ENCODE measurements at regions not wholly inside any gene's neighbourhood (a gene's known extent, or its start where the extent isn't known, plus 50 kb on each side); places are given as distances from the start of the nearest gene placed in this dataset.

DNA sequence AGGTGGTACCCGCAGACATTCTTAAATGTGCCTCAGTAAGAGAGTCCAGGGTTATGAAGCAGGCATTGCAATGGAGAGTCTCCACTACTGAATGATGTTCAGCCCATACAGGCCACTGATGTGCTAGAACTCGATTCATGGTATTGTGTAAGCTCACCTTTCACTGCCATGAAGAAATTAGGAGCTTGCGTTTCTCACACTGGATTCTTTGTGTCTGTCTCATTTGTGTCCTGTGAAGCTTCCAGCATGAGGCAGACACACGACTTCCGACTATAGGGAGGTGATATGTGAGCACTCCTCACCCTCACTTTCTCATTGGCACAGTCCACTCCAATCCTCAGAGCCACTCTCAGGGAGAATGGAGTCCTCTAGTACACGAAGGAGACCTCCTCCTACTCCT is 677.4 kb upstream of the RAB6C start:
- DNase-seq (ENCODE audit: extremely low read depth, low read depth) = no peak
- TF ChIP-seq, protein P1, sequence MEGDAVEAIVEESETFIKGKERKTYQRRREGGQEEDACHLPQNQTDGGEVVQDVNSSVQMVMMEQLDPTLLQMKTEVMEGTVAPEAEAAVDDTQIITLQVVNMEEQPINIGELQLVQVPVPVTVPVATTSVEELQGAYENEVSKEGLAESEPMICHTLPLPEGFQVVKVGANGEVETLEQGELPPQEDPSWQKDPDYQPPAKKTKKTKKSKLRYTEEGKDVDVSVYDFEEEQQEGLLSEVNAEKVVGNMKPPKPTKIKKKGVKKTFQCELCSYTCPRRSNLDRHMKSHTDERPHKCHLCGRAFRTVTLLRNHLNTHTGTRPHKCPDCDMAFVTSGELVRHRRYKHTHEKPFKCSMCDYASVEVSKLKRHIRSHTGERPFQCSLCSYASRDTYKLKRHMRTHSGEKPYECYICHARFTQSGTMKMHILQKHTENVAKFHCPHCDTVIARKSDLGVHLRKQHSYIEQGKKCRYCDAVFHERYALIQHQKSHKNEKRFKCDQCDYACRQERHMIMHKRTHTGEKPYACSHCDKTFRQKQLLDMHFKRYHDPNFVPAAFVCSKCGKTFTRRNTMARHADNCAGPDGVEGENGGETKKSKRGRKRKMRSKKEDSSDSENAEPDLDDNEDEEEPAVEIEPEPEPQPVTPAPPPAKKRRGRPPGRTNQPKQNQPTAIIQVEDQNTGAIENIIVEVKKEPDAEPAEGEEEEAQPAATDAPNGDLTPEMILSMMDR (IDR thresholded peaks at IDR 0.05; ENCODE audit: low read depth, low read length, missing control alignments) = no peak
- H3K4me3 ChIP-seq (replicated peaks; ENCODE audit: low read depth, low read length) = no peak overlapping the region

DNA sequence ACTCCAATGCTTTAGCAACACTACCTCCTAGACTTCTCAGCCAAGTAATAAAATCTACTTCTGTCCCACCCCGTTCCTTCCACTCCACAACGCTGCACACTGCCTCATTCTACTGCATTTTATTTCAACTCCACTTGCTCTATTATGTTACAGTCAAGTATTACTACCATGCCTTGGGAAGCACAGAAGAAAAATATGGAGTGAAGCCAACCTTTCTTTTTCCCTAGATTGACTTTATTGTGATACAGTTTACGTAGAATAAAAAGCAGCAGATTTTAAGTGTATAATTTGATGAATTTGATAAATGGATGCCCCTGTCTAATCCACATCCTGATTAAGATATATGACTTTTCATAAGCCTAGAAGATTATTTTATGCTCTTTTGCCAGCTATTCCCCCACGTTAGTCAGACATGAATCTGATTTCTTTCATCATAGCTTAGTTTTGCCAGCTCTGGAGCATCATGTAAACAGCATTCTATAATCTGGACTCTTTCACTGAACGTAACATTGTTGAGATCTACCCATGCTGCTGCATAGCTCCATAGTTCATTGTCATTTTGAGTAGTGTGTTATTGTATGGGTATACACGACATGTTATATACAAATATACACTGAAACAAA is 676.8 kb upstream of the RAB6C start:
- no peak for DNase-seq (ENCODE audit: extremely low read depth, low read depth)
- TF ChIP-seq, protein P1 (IDR thresholded peaks at IDR 0.05; ENCODE audit: low read depth, low read length, missing control alignments) = no peak
- H3K4me3 ChIP-seq (replicated peaks; ENCODE audit: low read depth, low read length) = no peak overlapping the region

DNA sequence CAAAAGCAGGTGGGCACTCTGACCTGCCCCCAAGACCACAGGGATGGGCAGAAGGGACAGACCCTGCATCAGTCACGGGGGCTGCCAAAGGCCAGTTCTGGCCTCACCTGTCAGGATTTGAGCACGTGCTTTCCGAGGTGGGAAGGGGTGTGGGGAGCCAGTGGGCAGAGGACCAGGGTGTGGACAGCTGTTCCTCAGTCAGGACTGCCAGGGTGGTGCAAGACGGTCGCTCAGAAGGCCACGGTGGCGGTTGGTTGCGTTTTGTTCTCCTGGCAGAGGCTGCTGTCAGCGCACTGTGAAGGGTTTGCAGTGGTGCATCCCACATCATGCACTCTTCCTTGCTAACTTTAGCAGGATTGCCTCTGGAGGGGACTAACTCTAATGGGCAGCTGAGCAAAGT is 665.3 kb upstream of the RAB6C start:
- H3K4me3 ChIP-seq (replicated peaks; ENCODE audit: low read depth, low read length) = no peak overlapping the region
- TF ChIP-seq, protein P1 (IDR thresholded peaks at IDR 0.05; ENCODE audit: low read depth, low read length, missing control alignments) = no peak
- no peak for DNase-seq (ENCODE audit: extremely low read depth, low read depth)

DNA sequence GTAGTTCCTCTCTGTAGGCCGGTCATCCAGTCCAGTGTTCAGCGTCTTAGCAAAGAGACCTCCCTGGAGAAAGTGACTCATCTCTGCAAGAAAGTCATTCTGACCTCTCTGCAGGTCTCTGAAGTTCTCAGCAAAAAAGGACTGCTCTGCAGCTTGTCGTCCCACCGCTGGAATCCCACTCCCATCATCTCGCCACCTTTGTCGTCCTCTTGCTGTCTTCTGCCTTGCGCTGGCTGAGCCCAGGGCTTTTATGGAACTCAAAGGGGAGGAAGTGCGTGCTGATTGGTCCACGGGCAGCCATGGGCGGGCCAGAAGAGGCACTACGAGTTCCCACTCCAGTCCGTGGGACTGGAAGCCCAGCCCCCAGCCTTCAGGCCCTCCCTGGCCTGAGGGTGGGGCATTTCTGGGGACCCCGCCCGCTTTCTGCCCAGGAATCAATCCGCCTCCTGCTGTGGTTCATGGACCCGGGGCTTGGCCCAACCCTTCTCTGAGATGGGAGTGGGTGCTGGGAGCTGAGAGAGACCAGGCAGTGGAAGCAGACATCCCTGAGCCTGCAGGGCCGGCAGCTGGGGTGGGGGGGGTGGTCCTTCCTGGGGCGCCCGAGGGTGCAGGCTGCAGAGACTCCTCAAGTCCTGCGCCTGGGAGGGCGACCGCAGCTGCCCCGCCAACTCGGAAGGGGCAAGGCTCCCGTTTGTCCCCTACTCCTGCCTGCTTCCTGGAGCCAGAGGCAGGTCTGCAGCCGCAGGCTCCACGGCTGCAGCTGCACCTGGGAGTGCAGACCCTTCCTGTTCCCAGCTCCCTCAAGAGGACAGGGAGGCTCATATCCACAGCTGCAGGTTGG is 660.7 kb upstream of the RAB6C start:
- no peak overlapping the region for H3K4me3 ChIP-seq (replicated peaks; ENCODE audit: low read depth, low read length)
- no peak for DNase-seq (ENCODE audit: extremely low read depth, low read depth)
- TF ChIP-seq, protein P1 (IDR thresholded peaks at IDR 0.05; ENCODE audit: low read depth, low read length, missing control alignments) = no peak

- TF ChIP-seq, protein P1 (IDR thresholded peaks at IDR 0.05; ENCODE audit: low read depth, low read length, missing control alignments) = no peak
- no peak for DNase-seq (ENCODE audit: extremely low read depth, low read depth)
- H3K4me3 ChIP-seq (replicated peaks; ENCODE audit: low read depth, low read length) = no peak overlapping the region
Observed at GRCh38 chr2:129319422-129319717, 660.1 kb upstream of the RAB6C start.

DNA sequence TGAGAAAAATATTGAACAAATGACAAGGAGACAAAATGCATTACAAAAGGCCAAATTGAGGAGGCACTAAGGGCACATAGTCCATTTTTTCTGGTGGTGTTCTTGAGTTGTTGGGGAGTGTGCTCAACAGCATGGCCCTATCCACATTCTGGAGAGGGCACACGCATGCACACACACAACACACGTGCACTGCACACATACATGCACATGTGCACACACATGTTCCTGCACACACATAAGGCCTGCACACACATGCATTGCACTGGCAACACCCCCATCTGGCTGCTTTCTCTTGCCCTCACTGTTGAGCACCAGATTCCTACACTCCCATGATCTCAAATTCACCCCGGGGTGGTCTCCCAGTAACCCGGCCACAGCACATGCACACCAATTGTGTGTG is 659.2 kb upstream of the RAB6C start:
- TF ChIP-seq, protein P1 (IDR thresholded peaks at IDR 0.05; ENCODE audit: low read depth, low read length, missing control alignments) = no peak
- no peak for DNase-seq (ENCODE audit: extremely low read depth, low read depth)
- no peak overlapping the region for H3K4me3 ChIP-seq (replicated peaks; ENCODE audit: low read depth, low read length)
